T-helper 2 cell treated with Interferon-gamma antibody and Interleukin-4, amounts not matched to agents 100 ng/mL and 5 ng/mL, for 36 hours (primary cell): ENCODE measurements at regions not wholly inside any gene's neighbourhood (a gene's known extent, or its start where the extent isn't known, plus 50 kb on each side); places are given as distances from the start of the nearest gene placed in this dataset.

ENCODE experiments used
- intact Hi-C: fragments of 100-400 bp; cut with micrococcal nuclease; formaldehyde crosslinking; loops from one replicate; pipeline ENCODE4 v1.15.1; 2023

GRCh38 chr22:22392131-22392530, 116.4 kb downstream of the ZNF280B start:
- intact Hi-C loops, result no loop called here

- intact Hi-C loops, result no loop called here
Measured at GRCh38 chr22:22394591-22394990, 114.0 kb downstream of the ZNF280B start.

GRCh38 chr22:22395245-22395644, 113.3 kb downstream of the ZNF280B start:
- intact Hi-C loops, result no loop called here

GRCh38 chr22:22396741-22397291, 111.7 kb downstream of the ZNF280B start:
- intact Hi-C loops, result no loop called here

- intact Hi-C loops, result no loop called here
Measured at GRCh38 chr22:22397292-22397870, 111.2 kb downstream of the ZNF280B start.

DNA sequence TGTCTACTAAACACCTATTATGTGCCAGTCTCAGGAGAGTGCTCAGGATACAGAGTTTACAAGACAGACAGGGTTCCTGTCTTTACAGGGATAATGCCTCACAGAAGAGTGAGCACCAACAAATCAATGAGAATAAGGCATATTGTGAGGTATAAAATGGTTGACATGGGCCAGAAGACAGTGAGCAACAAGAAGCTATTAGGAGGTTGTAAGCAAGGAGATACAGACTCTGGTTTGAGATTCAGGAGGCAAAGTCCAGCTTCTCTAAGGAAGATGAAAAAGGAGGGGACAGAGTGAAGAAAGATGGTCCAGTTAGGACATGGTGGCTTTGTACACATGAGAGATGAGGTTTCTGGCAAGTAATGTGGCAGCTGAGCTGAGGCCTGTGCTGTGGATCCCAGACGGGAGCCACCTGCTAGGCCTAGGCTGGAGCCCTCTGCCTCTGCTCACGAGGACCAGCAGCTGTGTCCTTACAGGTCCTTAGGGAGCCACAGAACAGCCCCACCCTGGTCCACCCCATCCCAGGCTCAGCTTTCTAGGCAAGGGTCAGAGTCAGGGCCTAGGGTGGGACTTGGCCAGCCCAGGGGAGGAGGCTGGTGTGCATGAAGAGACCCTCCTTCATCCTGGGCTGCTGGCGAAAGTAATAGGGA, 110.5 kb downstream of the ZNF280B start:
- intact Hi-C loops, result no loop called here

DNA sequence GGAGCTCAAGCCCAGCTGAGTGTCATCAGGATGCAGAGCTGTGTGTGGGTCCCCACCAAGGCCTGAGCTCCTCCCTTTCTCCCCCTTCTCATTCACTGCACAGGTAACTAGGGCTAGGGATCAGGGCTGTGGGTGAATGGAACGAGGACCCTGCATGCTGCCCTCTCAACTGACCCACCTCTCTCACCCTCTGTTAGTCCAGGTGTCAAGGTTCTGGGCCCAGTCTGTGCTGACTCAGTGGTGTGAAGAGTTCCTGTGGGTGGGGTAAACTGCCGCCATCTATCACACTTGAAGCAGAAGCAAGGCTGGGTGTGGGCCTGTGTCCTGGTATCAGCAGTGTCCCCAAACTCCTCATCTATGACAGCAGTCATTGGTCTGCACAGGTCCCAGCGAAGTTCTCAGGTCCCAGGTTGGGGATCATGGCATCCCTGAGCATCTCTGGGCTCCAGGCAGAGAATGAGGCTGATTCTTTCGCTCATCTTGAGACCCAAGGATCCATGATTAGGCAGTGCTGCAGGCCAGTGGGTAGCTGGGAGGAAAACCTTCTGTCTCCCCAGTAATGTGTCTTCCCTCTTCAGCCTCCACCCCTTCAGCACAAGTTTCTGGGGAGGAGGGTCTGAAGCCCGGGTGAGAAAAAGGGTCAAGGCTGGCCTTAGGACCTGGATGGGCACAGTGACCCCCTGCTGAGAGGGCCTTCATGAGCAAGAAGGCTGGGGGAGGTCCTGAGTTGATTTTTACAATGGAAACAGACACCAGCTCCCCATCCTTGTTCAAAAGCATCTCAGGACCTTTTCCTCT, 109.8 kb downstream of the ZNF280B start:
- intact Hi-C loops, result no loop called here

- intact Hi-C loops, result no loop called here
Measured at GRCh38 chr22:22400099-22400498, 108.4 kb downstream of the ZNF280B start.

- intact Hi-C loops, result no loop called here
Measured at GRCh38 chr22:22400964-22401363, 107.6 kb downstream of the ZNF280B start.

DNA sequence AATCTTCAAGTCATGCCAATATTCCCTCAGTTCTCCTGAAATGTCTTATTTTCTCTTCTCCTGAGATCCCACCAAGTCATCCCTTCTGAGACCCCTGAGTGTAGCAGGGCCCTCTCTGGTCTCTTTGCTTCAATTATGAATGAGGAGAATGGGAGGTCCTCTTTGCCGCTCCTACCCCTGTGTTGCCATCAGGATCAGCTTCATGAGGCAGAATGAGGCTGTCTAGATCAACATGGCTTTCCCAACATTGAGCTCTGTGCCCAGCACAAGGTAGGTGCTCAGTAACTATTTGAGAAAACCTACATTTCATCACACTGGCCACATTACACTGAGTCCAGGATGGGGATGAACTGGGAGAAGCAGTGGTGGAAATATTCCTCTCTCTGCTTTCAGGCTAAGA, 107.2 kb downstream of the ZNF280B start:
- intact Hi-C loops, result no loop called here

GRCh38 chr22:22403306-22403705, 105.2 kb downstream of the ZNF280B start:
- intact Hi-C loops, result no loop called here

GRCh38 chr22:22403771-22404170, 104.8 kb downstream of the ZNF280B start:
- intact Hi-C loops, result no loop called here

DNA sequence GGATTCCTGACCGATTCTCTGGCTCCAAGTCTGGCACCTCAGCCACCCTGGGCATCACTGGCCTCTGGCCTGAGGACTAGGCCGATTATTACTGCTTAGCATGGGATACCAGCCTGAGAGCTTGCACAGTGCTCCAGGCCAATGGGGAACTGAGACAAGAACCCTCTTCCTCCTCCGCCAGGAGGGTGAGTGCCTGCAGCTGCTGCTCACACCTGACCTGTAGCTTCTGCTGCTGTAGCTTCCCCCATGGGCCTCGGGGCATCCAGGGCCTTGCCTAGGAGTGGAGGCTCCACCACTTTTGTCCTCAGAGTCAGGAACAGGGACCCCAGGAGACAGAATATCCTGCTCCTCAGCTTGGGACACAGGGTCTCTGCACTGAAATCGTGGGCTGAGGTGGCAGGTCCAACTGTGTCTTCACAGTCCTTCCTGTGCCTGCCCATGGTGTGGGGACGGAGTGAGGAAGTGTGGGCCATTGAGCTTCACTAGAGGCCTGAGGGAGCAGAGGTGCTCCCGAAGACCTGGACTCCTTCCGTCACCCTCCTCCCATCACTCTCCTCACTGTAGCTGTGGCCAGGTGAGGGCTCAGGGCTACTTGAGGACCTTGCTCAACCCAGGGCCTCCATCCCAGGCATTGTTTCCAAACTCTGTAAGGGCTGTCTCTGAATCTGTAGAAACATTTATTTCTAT, 103.8 kb downstream of the ZNF280B start:
- intact Hi-C loops, result no loop called here

DNA sequence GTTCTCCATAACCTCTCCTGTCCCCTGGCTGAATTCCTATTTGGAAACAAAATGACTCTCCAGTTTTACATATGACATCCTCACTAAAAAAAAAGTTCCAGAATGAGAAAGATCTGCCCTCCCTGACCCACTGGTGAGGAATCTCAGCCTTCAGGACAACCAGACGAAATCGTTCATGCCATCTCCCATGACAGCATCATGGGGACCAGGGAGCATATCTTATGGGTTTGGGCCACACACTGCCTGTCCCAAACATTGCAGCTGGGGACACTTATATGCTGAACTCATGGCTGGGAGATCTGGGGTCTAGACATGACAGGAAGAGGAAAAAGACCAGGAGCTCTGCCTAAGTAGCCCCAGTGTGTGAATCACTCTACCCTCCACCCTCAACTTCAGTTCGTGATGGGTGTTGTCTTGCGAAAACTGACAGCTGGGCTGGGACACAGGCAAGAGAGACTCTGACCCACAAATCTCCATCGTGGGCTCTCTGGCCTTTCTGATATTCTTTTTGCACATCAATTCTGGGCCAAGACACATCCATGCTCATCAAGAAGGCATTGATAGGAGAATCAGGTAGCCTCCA, 102.0 kb downstream of the ZNF280B start:
- intact Hi-C loops, result no loop called here

GRCh38 chr22:22407061-22407460, 101.5 kb downstream of the ZNF280B start:
- intact Hi-C loops, result no loop called here

GRCh38 chr22:22408269-22408668, 100.3 kb downstream of the ZNF280B start:
- intact Hi-C loops, result no loop called here

DNA sequence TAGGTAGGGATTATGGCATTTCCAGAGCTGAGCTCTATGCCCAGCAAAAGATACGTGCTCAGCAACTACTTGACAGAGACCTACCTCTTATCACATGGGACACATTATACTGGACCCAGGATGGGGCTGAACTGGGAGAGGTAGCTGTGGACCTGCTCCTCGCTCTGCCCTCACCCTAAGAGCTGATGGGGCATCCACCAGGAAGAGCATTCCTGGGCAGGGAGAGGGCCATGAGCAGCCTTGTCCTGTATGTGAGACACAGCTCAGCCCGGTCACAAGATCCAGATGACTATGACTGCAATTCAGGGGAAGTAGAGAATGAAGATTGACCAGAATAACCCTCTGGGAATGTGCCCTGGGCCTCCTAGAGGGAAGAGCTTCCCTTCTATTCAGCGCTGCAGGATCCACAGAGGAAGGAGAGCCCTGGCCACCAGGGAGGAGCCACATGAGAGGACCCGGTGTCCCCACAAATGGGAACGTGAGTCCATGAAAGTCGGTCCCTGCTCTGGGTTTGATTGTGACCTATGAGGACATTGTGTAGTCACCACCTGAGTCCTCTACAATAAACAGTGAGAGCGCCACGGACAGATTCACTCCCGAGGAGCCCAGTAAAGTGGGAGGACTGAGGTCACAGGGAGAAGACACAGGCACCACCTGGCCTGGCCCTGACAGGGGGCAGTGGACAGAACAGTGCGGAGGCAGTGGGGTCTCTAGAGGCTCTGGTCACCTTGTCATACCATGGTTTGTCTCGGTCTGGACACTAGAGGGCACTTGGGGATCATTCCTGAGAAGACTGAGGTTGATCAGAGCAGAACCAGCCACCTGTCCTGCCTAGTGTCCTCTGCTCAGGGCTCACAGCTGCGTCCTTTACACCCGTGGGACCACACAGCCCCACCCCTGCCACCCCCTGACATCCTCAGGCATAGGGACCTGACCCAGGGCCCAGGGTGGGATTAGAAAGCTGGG, 99.5 kb downstream of the ZNF280B start:
- intact Hi-C loops, result no loop called here

GRCh38 chr22:22410121-22410520, 98.4 kb downstream of the ZNF280B start:
- intact Hi-C loops, result no loop called here

GRCh38 chr22:22410677-22411076, 97.9 kb downstream of the ZNF280B start:
- intact Hi-C loops, result no loop called here

DNA sequence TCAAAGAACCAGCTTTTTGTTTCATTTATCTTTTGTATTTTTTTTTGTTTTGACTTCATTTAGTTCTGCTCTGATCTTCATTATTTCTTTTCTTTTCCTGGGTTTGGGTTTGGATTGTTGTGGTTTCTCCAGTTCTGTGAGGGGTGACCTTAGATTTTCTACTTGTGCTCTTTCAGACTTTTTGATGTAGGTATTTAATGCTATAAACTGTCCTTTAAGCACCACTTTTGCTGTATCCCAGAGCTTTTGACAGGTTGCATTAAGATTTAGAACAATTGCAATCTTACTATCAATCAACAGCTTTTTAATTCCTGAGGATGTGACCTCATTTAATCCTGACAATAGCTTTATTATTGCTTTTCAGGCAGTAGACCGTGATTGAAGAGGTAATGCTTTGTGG, 94.3 kb downstream of the ZNF280B start:
- intact Hi-C loops, result no loop called here
